Non-pigmented ciliary epithelial cell (primary cell): ENCODE measurements at regions not wholly inside any gene's neighbourhood (a gene's known extent, or its start where the extent isn't known, plus 50 kb on each side); places are given as distances from the start of the nearest gene placed in this dataset.
"Not testable (repeated sequence)": the region's sequence is repeated elsewhere in the genome, so short reads cannot be mapped to it uniquely, and the experiment has no call there.

ENCODE experiments used
- DNase-seq: peaks from one replicate; pipeline ENCODE4 v3.0.0-alpha.2; 2010; ENCODE audit warnings: low read depth

DNA sequence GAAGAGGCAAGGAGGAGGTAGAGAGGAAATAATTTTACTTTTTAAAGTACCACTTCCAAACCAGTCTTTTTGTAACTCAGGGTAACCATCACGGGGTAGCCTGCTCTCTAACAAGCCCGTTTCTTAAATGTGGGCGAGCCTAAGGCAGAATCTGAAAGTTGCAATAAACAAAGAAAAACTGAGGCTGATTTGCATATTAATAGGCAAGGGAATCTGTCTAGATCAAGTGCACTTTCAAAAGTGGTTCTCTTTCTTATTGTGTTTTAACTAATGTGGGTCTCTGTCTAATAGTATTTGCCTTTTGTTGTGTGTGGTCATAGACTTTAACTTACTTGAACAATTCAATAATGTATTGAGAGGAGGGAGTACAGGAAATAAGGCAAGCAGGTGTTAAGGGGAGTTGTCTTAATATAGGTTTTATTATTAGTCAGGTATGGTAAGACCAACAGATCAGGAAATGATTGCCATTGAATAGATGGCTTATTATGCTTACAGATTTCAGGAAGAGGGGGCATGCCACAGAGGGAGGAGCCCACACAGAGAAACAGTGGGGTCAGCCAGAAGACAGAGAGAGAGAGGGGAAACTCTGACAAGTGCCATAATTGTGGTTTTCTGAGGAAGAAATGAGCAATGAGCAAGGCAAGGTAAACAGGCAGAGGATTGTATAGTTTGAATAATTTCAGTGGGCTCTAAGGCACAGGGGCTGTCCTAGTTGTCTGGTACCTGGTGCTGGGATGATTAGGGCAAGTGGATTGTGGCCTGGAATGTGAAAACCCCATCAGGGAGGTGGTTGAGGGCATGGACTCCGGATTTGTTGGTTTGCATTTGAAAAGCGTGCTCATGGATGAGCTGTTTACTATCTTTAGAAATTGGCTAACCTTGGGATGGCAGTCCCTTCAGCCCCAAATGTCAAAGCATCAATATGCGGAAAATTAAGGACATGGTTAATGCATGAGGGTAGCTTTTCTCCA lies 237.2 kb downstream of the TOX3 start:
- DNase-seq, result no peak

DNA sequence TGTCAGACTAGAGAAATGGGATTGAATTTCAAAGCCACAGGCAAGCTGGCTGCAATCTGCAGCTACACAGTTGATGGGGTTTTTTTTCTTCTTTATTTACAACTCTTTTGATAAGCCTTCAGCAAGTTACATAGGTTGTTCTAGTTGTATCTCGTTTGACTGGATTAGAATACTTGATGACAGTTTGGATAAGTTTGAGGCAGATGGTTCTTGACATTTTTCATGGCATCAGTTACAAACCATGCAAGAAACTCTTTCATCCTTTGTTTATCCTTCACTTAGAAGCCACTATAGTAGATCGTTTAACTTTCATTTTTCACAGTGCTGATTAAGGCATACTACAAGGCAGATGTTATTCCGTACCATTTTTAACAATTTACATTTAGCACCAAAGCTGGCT lies 238.9 kb downstream of the TOX3 start:
- DNase-seq, result no peak

DNA sequence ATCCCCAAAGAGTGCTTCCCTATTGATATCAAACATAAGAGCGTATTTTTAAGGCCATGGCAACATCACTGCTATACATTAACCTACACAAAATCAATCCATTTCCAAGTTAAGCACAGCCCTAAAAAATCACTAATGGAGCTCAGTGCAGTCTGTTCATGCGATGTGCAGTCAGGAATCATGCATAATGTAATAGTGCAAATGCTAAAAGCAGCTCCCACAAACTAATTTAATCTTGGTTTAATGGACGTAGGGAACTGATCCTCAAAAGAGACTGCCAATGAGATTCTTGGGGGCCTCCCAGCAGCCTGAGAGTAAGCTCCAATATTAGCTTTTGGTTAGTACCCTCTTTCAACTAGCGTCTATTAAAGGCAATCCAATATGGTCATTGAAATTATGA lies 245.9 kb downstream of the TOX3 start:
- no peak for DNase-seq

DNA sequence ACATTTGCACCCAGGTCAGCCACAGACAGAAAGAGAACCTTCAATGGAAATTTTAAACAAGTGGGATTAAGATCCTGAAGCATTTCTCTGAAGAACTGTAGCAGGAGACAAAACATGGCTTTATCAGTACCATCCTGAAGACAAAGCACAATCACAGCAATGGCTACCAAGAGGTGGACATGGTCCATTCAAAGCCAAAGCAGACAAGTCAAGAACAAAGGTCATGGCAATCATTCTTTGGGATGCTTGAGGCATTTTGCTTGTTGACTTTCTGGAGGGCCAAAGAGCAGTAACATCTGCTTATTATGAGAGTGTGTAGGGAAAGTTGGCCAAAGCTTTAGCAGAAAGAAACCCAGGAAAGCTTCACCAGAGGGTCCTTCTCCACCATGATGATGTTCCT lies 248.2 kb downstream of the TOX3 start:
- DNase-seq, result no peak

DNA sequence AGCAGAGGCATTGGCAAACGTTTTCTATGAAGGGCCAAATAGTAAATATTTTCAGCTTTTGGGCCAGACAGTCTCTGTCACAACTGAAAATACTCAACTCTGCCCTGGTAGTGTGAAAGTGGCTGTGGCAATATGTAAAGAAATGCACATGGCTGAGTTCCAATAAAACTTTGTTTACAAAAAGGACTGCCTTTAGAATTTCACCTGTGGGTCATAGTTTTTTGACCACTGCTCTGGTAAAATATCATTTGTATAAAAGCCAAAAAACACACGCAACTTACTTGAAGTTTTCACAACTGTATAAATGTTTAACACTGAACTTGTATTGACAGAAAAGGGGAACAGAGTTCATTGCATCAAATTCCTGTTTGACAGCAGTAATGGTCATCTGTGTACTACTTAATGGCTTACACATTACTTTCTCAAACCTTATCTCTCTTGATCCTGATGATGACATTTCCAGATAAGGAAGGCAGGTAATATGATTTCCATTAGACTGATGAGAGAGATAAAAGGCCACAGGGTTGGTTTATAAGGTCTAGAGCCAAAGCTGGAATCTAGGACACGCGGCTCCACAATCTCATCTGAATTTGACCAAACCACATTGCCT lies 250.1 kb downstream of the TOX3 start:
- not testable (repeated sequence) for DNase-seq

DNA sequence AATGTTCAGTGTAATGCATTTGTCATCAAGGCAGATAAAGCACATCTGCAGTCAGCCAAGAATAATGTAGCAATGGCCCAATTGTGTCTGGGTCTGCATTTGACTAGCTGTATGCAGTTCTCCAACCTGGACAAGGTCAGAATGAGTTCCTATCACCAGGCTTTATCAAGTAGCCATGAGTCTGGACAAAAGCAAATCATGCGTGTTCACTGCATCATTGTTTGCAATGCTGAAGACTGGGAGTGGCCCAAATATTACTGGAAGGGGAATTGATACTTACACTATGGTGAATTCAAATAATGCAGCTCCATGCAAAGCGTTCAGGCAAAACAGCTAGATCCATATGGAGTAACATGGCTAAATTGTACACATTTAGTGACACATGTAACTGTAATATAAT lies 250.9 kb downstream of the TOX3 start:
- no peak for DNase-seq

DNA sequence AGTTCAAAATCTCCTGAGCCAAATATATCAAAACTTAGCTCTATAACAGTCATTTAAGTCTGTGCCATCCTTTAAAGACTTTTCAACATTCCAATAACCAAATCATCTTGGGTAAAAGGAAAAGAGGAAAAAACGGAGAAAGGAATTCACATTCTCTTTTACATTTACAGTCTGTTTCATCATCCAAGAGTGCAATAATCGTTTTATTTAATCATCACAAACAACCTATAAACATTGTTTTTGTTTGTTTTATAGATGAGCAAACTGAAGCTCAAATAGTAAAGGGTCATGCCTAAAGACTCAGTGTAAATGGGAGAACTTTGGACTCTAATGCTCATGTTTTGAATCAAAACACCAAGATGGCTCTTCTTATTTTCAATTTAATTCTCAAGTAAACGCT lies 252.3 kb downstream of the TOX3 start:
- DNase-seq, result no peak

DNA sequence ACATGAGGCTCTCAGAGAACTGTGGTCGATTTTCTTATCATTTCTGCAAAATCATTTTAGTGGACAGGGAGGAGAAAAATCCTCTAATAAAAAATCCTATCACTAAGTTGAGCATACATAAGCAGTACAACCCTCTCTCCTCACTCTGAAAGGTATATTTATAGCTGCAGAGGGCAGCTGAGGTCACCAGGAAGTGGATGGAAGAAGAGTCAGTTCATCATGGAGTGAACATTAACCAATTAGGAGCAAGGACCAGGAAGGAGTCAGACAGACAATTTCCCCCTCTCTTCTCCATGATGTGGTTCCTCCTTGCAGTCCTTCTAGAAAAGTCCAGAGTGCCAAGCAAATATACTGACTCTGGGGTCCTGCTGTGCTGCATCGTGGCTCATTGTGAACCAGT lies 253.7 kb downstream of the TOX3 start:
- no peak for DNase-seq

DNA sequence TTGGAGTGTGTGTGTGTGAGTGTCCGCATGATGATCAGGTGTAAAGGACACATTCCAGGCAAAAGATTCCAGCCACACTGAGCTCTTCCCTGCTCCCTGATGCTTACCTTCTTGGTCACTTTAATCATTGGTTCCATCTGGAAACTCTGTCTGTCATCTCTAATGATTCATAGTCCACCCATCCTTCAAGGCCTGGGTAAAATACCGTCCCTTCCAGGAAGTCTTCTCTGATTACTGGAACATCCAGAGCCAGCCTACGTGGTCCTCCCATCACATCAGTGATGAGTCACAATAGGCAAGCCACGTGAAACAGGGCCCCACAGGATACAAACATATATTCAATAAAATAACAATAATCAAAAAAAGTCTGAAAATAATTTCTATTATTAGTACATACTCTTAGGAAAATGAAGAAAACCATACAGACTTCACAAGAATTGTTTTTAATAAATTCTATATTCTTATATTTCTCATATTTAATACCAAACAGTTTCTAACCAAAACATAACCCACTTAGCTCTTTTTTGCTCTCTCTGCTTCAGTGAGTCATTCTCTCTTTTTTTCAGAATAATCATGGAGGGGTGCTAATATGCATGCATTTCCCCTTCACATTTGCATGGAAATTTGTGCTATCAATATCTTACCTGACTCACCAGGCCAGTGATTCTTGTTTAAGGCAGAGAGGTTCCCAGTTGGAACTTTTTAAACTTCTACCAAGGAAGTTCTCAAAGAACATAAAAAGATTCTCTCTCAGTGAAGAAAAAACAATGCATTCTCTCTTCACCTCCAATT lies 263.2 kb downstream of the TOX3 start:
- no peak for DNase-seq

DNA sequence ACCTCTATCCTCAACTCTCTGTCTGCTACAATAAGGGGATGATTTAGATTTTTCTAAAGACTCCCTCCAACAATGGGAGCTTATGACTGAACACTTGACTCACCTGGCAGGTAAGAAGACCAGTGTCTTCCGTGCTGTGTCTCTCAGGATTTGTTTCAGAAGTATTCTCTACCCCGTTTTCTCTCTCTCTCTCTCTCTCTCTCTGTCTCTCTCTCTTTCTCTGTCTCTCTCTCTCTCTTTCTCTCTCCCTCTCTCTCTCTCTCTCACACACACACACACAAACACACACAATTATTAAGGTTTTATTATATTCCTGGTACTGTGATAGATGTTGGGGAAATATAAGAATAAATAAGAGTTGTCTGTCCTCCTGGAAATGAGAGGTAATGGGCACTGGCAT lies 263.9 kb downstream of the TOX3 start:
- DNase-seq, result peak; percentile 1

DNA sequence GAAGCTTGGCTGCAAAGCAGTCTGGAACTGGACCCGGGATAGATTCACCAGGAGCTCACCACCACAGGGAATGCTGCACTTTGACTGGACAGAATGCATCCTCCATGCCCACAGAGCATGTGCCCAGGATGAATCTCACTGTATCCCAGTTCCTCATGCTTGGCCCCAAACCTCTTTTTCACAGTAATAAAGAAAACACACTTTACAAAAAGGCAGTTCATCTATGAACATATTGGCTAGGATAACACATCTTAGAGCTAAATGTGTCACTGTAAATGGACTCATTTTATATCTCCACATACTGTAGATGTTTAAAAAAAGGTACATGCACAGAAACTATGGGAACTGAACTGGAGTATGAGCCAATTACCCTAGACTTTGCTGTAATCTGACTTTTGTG lies 266.9 kb downstream of the TOX3 start:
- DNase-seq, result no peak

DNA sequence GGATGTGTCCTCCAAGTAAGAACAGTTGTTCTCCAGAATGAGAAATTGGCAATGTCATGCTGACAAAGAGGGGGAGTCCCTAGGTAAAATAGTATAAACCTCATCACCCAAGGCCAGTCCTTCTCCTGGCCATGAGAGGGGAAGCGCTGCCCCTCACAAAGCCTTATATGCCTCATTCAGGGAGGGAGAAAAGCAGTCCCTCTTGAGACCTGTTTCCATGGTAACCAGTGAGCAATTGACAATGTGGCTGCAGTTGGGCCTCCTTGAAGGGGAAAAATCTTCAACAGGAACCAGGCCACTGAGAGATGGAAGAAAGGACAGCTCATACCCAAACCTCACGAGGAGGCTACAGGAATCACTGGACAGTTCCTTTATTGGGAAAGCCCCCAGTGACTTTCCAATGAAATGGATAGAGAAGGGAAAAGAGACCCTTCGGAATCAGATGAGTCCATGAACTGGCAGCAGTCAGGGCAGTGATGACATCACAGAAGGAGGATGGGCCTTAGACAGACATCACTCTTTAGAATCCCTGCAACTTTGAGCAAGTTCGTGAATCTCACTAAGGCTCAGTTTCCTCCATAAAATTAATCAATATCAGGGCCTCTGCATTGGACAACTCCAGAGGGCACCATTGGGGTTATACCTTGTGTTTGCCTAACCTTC lies 275.7 kb downstream of the TOX3 start:
- no peak for DNase-seq

DNA sequence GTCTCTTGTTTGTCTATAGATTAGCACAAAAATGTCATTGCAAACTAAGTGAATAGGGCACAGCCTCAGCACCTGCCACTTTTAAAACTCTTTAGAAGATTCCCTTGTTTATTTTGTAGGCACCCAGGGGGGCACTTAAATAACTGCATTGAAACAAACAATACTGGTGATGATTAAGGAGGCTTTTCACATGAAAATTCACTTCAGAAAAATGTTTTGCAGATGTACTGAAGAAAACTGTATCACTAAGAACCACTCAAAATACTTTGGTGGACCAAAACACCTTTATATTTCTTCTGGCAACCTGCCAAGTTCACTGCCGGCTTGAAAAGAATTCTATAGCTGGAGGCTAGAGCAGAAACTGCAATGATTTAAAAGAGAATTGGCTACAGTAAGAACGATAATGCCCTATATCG lies 281.5 kb downstream of the TOX3 start:
- no peak for DNase-seq

DNA sequence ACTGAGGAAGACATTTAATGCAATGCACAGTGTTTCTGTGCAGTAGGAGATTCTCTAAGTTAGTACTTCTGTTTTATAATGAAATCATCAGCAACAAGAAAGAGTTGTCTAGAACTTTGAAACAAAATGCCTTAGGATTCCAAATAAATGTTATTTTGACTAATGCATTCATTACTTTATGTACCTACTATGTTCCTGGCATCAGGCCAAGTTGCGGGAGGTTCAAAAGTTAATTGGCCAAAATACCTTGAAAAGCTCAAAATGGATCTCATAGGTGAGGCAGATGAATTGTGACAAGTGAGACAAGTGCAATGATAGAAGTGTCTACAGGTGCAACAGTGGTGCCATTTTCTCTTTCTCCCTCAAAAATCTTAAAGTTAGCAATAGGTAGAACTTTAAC lies 289.4 kb downstream of the TOX3 start:
- DNase-seq, result no peak

DNA sequence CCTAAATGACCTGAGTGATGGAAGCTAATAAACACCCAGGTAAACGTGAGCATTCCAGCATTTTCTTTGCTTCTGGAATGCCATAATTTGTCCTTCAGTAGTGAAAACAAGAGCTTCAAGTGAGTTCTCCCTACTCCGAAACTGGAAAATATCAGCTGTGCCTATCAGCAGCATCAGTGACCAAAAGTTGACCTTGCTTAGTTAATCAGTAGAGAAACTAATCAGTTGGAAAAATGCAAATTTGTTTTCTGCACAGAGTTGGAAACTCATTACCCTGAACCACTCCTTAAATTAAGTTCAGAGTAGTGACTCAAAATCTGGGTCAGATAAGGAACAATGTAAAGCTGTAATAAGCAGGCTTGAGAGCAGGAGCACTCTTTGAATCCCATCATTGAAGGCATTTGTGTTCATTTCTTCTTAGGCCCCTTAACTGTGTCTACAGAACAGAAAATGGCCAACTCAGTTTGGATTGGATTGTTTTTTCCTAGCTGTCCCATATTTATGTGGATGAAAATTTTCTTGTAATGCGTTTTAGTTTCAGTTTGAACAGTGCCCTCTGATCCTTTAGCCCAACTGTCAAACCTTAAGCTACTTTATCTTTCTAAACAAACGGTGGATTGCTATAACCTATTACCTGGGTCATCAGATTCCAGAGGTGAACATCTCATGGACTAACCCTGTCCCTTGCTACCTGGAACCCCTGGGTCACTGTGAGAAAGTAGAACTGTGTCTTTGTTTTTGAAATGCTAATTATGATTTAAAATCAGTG lies 290.4 kb downstream of the TOX3 start:
- no peak for DNase-seq

DNA sequence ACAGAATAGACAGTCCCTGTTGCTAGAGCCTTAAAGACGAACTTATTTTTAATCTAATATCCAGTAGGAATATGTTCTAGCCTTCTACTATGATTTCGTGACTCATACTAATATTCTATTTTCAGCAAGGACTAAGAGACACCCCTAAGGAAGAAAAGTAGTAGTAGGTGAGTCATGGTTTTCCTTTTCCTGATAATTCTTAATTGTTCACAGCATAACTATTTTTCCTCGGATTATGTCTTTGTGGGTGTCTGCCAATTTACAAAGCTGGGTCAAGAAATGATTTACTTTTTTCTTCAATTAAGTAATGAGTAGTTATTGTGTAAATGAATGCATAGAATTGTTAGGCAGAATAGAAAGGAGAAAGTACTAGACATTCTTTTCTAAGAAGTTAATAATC lies 292.2 kb downstream of the TOX3 start:
- DNase-seq, result peak; percentile 5

DNA sequence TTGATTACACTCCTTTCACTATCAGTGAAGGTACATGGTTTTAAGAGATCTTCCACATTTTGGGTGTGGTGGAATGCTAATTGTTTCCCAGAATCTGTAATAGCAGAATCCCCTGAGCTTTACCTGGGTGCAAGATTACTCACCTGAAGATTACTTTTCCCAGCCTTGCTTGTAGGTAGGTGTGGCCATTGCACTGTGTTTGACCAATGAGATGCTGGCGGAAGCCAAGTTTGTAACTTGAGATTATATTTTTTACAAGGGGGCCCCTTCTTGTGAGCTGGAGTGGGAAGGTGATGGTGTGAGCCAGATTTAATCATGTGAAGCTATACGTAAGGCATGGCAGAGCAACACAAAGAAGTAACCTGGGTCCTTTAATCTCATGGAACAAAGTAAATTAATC lies 294.3 kb downstream of the TOX3 start:
- DNase-seq, result no peak

DNA sequence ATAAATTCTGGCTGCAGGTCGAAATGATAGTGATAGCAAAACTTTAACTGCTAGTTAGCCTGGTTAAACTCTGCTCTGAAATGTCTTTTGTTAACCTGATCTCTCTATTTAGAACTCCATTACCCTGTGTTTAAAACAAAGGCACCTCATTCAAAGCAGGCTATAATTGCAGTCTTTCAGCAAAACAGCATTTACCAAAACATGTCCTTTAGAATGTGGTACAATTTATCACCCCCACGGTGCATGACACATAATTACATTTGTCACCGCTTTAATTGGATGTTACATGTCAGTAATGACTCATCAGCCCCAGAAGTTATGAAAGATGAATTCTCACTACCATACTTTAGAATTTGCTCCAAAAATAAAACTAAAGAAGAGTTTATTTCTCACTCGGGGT lies 295.4 kb downstream of the TOX3 start:
- no peak for DNase-seq

DNA sequence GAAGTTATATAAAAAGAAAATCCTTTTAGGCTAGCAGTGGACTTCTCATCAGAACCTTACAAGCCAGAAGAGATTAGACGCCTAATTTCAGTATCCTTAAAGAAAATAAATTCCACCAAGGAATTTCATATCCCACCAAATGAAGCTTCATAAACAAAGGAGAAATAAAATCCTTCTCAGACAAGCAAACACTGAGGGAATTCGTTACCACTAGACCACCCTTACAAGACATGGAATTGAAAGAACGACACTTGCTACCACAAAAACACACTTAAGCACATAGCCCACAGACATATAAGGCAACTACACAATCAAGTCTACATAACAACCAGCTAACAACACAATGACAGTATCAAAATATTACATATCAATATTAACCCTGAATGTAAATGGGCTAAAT lies 299.2 kb downstream of the TOX3 start:
- DNase-seq, result no peak

DNA sequence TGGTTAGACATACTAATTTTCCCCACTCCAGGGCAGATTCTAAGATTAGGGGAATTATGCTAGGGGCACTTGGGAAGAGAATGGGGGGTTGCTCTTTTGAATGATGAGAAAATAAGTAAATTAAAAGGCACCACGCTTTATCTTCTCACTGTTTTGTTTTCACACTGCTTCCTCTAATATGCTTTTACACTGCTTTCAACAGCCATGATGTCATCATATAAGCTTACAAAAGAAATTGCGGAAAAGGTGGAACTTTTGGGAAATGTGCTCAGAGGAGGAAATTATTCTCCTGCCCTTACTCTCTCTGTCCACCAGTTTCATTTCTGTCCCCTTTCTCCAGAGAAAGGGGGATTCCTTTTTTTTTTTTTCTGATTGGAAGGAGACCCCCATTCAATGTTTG lies 308.2 kb downstream of the TOX3 start:
- DNase-seq, result no peak

DNA sequence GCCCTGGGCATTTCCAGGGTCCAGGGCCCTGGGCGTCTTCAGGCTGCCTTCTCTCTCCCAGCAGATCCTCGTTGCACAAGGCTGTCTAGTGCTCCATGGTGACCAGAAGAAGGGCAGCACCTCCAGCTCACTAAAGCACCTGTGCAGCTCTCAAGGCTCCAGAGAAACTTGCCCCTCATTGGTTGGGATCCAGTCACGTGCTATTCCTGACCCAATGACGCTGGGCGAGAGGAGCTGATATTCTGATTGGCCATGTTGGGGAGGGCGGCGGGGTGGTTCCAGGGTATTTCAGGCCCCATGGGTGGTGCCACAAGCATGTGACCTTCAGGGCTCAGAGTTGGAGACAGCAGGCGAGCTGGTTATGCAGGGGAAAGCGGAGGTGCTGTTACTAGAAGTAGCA lies 309.1 kb downstream of the TOX3 start:
- no peak for DNase-seq

DNA sequence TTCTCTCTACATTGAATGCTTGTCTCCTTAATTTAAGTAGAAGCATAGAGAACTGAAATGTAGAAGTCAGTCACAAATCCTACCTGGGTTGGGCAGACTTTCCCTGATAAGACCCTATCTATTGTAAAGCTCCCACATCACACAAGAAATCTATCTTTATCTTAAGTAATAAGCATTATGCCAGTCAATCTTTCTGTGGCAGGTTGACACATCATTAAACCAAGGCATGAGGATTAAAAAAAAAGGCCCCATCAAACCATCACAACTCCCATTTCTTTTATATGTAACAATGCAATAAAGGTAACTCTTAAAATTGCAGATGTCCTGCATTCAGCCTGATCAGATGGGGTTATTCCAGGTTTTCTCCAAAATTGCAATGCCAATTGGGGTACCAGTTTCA lies 311.8 kb downstream of the TOX3 start:
- no peak for DNase-seq
